Esophagus squamous epithelium (tissue), 4 donors: ENCODE measurements at regions not wholly inside any gene's neighbourhood (a gene's known extent, or its start where the extent isn't known, plus 50 kb on each side); places are given as distances from the start of the nearest gene placed in this dataset.

Experiments
- POLR2A ChIP-seq, 4 donors: fragments of 450-650 bp; IDR thresholded peaks; one replicate each; pipeline ENCODE4 v1.6.1; 2017; ENCODE audit warnings: antibody characterized with exemption in 4 of 4, mild to moderate bottlenecking in 4 of 4, moderate library complexity in 3 of 4
- TF ChIP-seq, protein P1 (sequence below), 6 experiments: fragments of 450-650 bp in 4 of 6; fragments of 200-600 bp in 2 of 6; sonication (generic) in 2 of 6; IDR thresholded peaks; one replicate each; pipeline ENCODE4 v1.5.1; 2016 to 2019; ENCODE audit warnings: antibody characterized with exemption in 6 of 6, mild to moderate bottlenecking in 4 of 6, moderate library complexity in 4 of 6

DNA sequence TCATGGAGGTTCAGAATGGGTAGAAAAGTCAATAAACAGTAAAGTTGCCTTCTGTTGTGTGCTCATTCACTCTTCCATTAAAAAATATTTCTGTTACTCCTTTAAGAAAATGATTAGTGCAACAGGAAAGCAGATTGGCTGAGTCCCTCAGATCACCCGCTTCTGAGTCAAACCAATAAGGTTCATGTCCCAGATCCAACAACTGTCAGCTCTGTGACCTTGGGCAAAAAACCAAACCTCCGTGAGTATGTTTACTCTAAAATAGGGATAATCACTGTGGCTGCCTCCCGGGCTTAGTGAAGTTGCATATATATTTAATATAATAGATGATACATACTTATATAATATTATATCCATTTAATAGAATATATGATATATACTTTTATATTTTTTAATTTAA, 698.5 kb upstream of the RBFOX1 start:
- TF ChIP-seq, protein P1, sequence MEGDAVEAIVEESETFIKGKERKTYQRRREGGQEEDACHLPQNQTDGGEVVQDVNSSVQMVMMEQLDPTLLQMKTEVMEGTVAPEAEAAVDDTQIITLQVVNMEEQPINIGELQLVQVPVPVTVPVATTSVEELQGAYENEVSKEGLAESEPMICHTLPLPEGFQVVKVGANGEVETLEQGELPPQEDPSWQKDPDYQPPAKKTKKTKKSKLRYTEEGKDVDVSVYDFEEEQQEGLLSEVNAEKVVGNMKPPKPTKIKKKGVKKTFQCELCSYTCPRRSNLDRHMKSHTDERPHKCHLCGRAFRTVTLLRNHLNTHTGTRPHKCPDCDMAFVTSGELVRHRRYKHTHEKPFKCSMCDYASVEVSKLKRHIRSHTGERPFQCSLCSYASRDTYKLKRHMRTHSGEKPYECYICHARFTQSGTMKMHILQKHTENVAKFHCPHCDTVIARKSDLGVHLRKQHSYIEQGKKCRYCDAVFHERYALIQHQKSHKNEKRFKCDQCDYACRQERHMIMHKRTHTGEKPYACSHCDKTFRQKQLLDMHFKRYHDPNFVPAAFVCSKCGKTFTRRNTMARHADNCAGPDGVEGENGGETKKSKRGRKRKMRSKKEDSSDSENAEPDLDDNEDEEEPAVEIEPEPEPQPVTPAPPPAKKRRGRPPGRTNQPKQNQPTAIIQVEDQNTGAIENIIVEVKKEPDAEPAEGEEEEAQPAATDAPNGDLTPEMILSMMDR (IDR thresholded peaks at IDR 0.05), result no peak
- TF ChIP-seq POLR2A (IDR thresholded peaks at IDR 0.05), result no peak
